SK-N-SH (cell line): ENCODE measurements at regions not wholly inside any gene's neighbourhood (a gene's known extent, or its start where the extent isn't known, plus 50 kb on each side); places are given as distances from the start of the nearest gene placed in this dataset.

Experiments
- CTCF ChIA-PET: fragments of 300-600, 350-600 bp; formaldehyde crosslinking; extraction: SDS; loops from one replicate; lab custom pipeline; 2021; lab: Yijun Ruan, JAX
- POLR2A ChIA-PET: fragments of 350-600 bp; sonication (Branson Sonifier 250); formaldehyde crosslinking; extraction: SDS; loops from one replicate; lab custom pipeline; 2020; ENCODE audit warnings: antibody characterized with exemption, inconsistent platforms; lab: Yijun Ruan, JAX
- DNase-seq: peaks from one replicate; pipeline ENCODE4 v3.0.0; 2012
- H2AFZ ChIP-seq: fragments of 200-600 bp; sonication (generic); 2 replicates; pipeline ENCODE4 v1.8.1; 2016; ENCODE audit warnings: antibody characterized with exemption, mild to moderate bottlenecking, low read depth
- H3F3A ChIP-seq: fragments of 200-600 bp; sonication (generic); replicated peaks from 2 replicates; pipeline ENCODE3; 2016; ENCODE audit warnings: antibody characterized with exemption, mild to moderate bottlenecking; ENCODE audit not compliant: insufficient read depth
- H3K27ac ChIP-seq, 2 experiments: fragments of 200-500 bp in 1 of 2; fragments of 200-600 bp in 1 of 2; sonication (Bioruptor generic) in 1 of 2; sonication (generic), shearing (Covaris generic) in 1 of 2; 2 replicates each; pipeline versions ENCODE4 v1.5.1 to v1.6.1; 2014 to 2016; ENCODE audit warnings: low read depth in 2 of 2, inconsistent platforms in 1 of 2, low read length in 1 of 2, mild to moderate bottlenecking in 1 of 2, mixed read lengths in 1 of 2
- H3K27me3 ChIP-seq: fragments of 200-600 bp; sonication (generic), shearing (Covaris generic); 2 replicates; pipeline ENCODE4 v1.6.1; 2016; ENCODE audit warnings: mixed run types; ENCODE audit not compliant: insufficient read depth
- H3K36me3 ChIP-seq, 2 experiments: fragments of 200-500 bp in 1 of 2; fragments of 200-600 bp in 1 of 2; sonication (Bioruptor generic) in 1 of 2; sonication (generic) in 1 of 2; replicated peaks in 1 of 2; 2 replicates each; pipeline versions ENCODE3 to v1.5.1; 2014 to 2016; ENCODE audit warnings: low read length in 1 of 2, mild to moderate bottlenecking in 1 of 2; ENCODE audit not compliant: insufficient read depth in 2 of 2, control insufficient read depth in 1 of 2
- H3K4me1 ChIP-seq, 2 experiments: fragments of 200-500 bp in 1 of 2; fragments of 200-600 bp in 1 of 2; sonication (Bioruptor generic) in 1 of 2; sonication (generic), shearing (Covaris generic) in 1 of 2; 2 replicates each; pipeline versions ENCODE4 v1.5.1 to v1.6.1; 2014 to 2016; ENCODE audit warnings: low read depth in 1 of 2, low read length in 1 of 2, mixed run types in 1 of 2; ENCODE audit not compliant: insufficient read depth in 2 of 2, control insufficient read depth in 1 of 2
- H3K4me2 ChIP-seq: fragments of 200-600 bp; sonication (generic), shearing (Covaris generic); 2 replicates; pipeline ENCODE4 v1.6.1; 2017; ENCODE audit warnings: mixed run types
- H3K4me3 ChIP-seq, 2 experiments: fragments of 200-500 bp in 1 of 2; fragments of 200-600 bp in 1 of 2; sonication (Bioruptor generic) in 1 of 2; sonication (generic), shearing (Covaris generic) in 1 of 2; 2 replicates each; pipeline versions ENCODE4 v1.5.1 to v1.8.1; 2014 to 2016; ENCODE audit warnings: low read depth in 2 of 2, inconsistent platforms in 1 of 2, low read length in 1 of 2, mild to moderate bottlenecking in 1 of 2, mixed read lengths in 1 of 2, moderate library complexity in 1 of 2
- H3K79me2 ChIP-seq: fragments of 200-600 bp; sonication (generic); 2 replicates; pipeline ENCODE4 v1.8.1; 2017; ENCODE audit warnings: mild to moderate bottlenecking; ENCODE audit not compliant: insufficient read depth
- H3K9ac ChIP-seq: fragments of 200-600 bp; sonication (generic); 2 replicates; pipeline ENCODE4 v1.6.1; 2017; ENCODE audit warnings: mixed run types
- H3K9me2 ChIP-seq: fragments of 200-600 bp; sonication (generic); 2 replicates; pipeline ENCODE4 v1.6.1; 2017; ENCODE audit warnings: mixed run types
- H3K9me3 ChIP-seq: fragments of 200-600 bp; sonication (generic); 2 replicates; pipeline ENCODE4 v1.6.1; 2017; ENCODE audit warnings: mixed run types, mild to moderate bottlenecking, moderate library complexity
- H4K20me1 ChIP-seq: fragments of 200-600 bp; sonication (generic); 2 replicates; pipeline ENCODE4 v1.6.1; 2017; ENCODE audit warnings: mild to moderate bottlenecking, mixed run types; ENCODE audit not compliant: insufficient read depth
- CTCF ChIP-seq: fragments of 200-600 bp; sonication (generic); IDR thresholded peaks from 2 replicates; pipeline ENCODE4 v1.6.1; 2017; ENCODE audit warnings: antibody characterized with exemption, mild to moderate bottlenecking, moderate library complexity
- EZH2phosphoT487 ChIP-seq: fragments of 200-600 bp; sonication (generic); IDR thresholded peaks from 2 replicates; pipeline ENCODE4 v1.6.1; 2017; ENCODE audit warnings: low read depth, mixed run types, mild to moderate bottlenecking, antibody characterized with exemption, moderate library complexity, borderline replicate concordance
- FOSL2 ChIP-seq: IDR thresholded peaks from 2 replicates; pipeline ENCODE4 v1.4.0; 2012; ENCODE audit warnings: low read depth, mild to moderate bottlenecking, moderate library complexity, borderline replicate concordance
- FOXJ3 ChIP-seq: sonication (generic); formaldehyde crosslinking; IDR thresholded peaks from 2 replicates; pipeline ENCODE4 v1.5.1; 2020; ENCODE audit warnings: mild to moderate bottlenecking, missing genetic modification reagents
- FOXM1 ChIP-seq: IDR thresholded peaks from 2 replicates; pipeline ENCODE4 v1.4.0; 2012; ENCODE audit warnings: low read depth, mild to moderate bottlenecking
- GABPA ChIP-seq: IDR thresholded peaks from 2 replicates; pipeline ENCODE4 v1.4.0; 2012; ENCODE audit warnings: low read depth, mild to moderate bottlenecking
- MEF2A ChIP-seq: IDR thresholded peaks from 2 replicates; pipeline ENCODE4 v1.4.0; 2012; ENCODE audit warnings: low read depth, borderline replicate concordance
- MXI1 ChIP-seq: IDR thresholded peaks from 2 replicates; pipeline ENCODE4 v1.6.1; 2012; ENCODE audit warnings: mild to moderate bottlenecking, low read depth, low read length, improper control_type of control experiment
- NFIC ChIP-seq: IDR thresholded peaks from 2 replicates; pipeline ENCODE4 v1.4.0; 2012; ENCODE audit warnings: borderline replicate concordance
- RAD21 ChIP-seq: IDR thresholded peaks from 2 replicates; pipeline ENCODE4 v1.6.1; 2012; ENCODE audit warnings: mild to moderate bottlenecking, low read length
- REST ChIP-seq: IDR thresholded peaks from 2 replicates; pipeline ENCODE4 v1.6.1; 2012; ENCODE audit warnings: mild to moderate bottlenecking, low read depth, low read length, moderate library complexity
- RXRA ChIP-seq: IDR thresholded peaks from 2 replicates; pipeline ENCODE4 v1.4.0; 2012; ENCODE audit warnings: low read depth, mild to moderate bottlenecking, borderline replicate concordance
- YY1 ChIP-seq: IDR thresholded peaks from 2 replicates; pipeline ENCODE4 v1.4.0; 2012; ENCODE audit warnings: low read depth, mild to moderate bottlenecking
- WGBS: methylation state at CpG from one replicate; pipeline ENCODE4 v1.1.6; 2017; ENCODE audit warnings: low lambda C conversion rate; 5-methylcytosine and 5-hydroxymethylcytosine counted together

GRCh38 chr2:62319070-62319469 lies 123.2 kb downstream of the B3GNT2 start:
- Histone ChIP-seq H3K4me2 (no peak overlapping the region), H3K36me3 (no peaks in the 10 kb centered on the region), H3K27ac (no peak overlapping the region), H3K9me2 (no peaks in the 10 kb centered on the region), H3K4me3 (no peak overlapping the region), H4K20me1 (no peaks in the 10 kb centered on the region), H3K4me1 (peaks cover 0 to 2% of the 10 kb centered on the region in 2 experiments; a peak in 1 of 4 replicates), H3K27me3 (no peaks in the 10 kb centered on the region), H2AFZ (no peak overlapping the region), H3K9ac (no peak overlapping the region), H3F3A (no peaks in the 10 kb centered on the region), H3K9me3 (no peaks in the 10 kb centered on the region), H3K79me2 (no peaks in the 10 kb centered on the region)
- TF ChIP-seq NFIC (no peak), FOSL2 (no peak), MXI1 (no peak), REST (no peak), CTCF (no peak), MEF2A (no peak), RAD21 (no peak), YY1 (no peak), FOXM1 (no peak)
- no peak for DNase-seq
- WGBS = 74% methylated on average over 1 of the region's 1 CpG
- ChIA-PET POLR2A (no interaction called here), CTCF (interaction anchor here (1.2 kb wide), 1 partner anchor 90 kb away, joined by 3 read pairs; no protein-coding TSS in a partner anchor)

GRCh38 chr2:62315476-62315875 lies 119.6 kb downstream of the B3GNT2 start:
- Histone ChIP-seq H3K9ac (no peak overlapping the region), H3F3A (no peaks in the 10 kb centered on the region), H3K4me1 (peaks cover 0 to 2% of the 10 kb centered on the region in 2 experiments; a peak in 1 of 4 replicates), H3K79me2 (no peaks in the 10 kb centered on the region), H3K27ac (no peak overlapping the region), H3K27me3 (no peaks in the 10 kb centered on the region), H3K4me3 (no peak overlapping the region), H3K9me3 (no peaks in the 10 kb centered on the region), H4K20me1 (no peaks in the 10 kb centered on the region), H3K4me2 (no peak overlapping the region), H2AFZ (no peak overlapping the region), H3K36me3 (no peaks in the 10 kb centered on the region), H3K9me2 (no peaks in the 10 kb centered on the region)
- ChIA-PET POLR2A (no interaction called here), CTCF (interaction anchor here (0.6 kb wide), 1 partner anchor 96 kb away, joined by 3 read pairs; no protein-coding TSS in a partner anchor)
- 86% methylated on average over 4 of the region's 4 CpGs for WGBS
- no peak for TF ChIP-seq RXRA
- no peak for TF ChIP-seq NFIC
- TF ChIP-seq GABPA = no peak
- no peak for TF ChIP-seq REST
- TF ChIP-seq EZH2phosphoT487 = no peak
- TF ChIP-seq YY1 = no peak
- no peak for TF ChIP-seq FOXJ3 (CRISPR knock-in tag)
- TF ChIP-seq MXI1 = no peak
- no peak for DNase-seq
